GM23248 (cell line): ENCODE measurements at regions not wholly inside any gene's neighbourhood (a gene's known extent, or its start where the extent isn't known, plus 50 kb on each side); places are given as distances from the start of the nearest gene placed in this dataset.

Source experiments
- EZH2 ChIP-seq: fragments of 200-600 bp; sonication (generic); IDR thresholded peaks from 2 replicates; pipeline ENCODE4 v1.6.1; 2018; ENCODE audit warnings: antibody characterized with exemption, mild to moderate bottlenecking; ENCODE audit not compliant: insufficient read depth, poor library complexity, severe bottlenecking
- EZH2phosphoT487 ChIP-seq: fragments of 200-600 bp; sonication (generic); IDR thresholded peaks from 2 replicates; pipeline ENCODE4 v1.6.1; 2018; ENCODE audit warnings: antibody characterized with exemption, moderate library complexity, mild to moderate bottlenecking, low read depth; ENCODE audit not compliant: insufficient read depth

- TF ChIP-seq EZH2 = no peak
- TF ChIP-seq EZH2phosphoT487 = no peak
Measured at GRCh38 chr5:68398146-68398812, 182.7 kb downstream of the PIK3R1 start.
